GM12874 (cell line): ENCODE measurements at regions not wholly inside any gene's neighbourhood (a gene's known extent, or its start where the extent isn't known, plus 50 kb on each side); places are given as distances from the start of the nearest gene placed in this dataset.

Experiments used
- TF ChIP-seq, protein P1 (sequence below): IDR thresholded peaks from 2 replicates; pipeline ENCODE4 v1.5.1; 2011; ENCODE audit warnings: low read depth, mild to moderate bottlenecking, control low read depth, low read length, moderate library complexity; ENCODE audit not compliant: insufficient read depth

DNA sequence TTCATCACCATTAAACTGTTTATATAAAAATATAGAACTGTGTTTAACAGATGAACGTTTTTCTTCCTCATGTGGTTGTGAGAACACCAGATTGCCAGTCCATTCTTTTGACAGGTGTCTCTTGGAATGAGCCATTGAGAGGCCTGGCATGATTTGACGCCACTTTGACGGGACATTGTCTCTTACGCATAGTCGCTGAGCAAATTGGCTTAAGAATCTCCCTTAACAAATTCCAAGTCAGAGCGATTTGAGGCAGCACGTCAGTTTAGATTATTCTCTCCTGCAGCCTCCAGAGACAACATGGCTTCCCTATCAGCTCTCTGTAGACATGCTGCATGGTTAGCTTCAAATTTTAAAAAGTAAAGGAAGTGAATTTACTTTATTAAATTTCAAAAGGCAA is 510.7 kb upstream of the ACO1 start:
- TF ChIP-seq, protein P1, sequence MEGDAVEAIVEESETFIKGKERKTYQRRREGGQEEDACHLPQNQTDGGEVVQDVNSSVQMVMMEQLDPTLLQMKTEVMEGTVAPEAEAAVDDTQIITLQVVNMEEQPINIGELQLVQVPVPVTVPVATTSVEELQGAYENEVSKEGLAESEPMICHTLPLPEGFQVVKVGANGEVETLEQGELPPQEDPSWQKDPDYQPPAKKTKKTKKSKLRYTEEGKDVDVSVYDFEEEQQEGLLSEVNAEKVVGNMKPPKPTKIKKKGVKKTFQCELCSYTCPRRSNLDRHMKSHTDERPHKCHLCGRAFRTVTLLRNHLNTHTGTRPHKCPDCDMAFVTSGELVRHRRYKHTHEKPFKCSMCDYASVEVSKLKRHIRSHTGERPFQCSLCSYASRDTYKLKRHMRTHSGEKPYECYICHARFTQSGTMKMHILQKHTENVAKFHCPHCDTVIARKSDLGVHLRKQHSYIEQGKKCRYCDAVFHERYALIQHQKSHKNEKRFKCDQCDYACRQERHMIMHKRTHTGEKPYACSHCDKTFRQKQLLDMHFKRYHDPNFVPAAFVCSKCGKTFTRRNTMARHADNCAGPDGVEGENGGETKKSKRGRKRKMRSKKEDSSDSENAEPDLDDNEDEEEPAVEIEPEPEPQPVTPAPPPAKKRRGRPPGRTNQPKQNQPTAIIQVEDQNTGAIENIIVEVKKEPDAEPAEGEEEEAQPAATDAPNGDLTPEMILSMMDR = no peak

DNA sequence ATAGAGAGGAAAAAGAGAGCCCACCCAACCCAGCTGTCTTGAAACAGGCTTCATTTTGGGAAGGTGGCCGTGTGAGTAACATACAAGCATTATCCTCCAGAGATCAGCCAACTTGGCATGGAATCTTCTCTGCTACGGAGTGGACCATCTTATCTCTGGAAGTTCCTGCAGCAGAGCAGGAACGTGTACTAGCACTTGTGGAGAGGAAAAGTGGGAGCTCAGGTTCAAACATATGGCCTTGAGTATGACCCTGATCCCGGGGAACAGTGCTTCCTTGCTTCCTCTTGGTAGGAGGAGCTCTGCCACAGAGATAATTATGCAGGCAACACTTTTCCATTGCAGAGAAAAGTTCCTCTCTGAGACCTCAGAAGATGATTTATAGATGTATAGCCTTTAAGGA is 490.4 kb upstream of the ACO1 start:
- TF ChIP-seq, protein P1 = no peak

DNA sequence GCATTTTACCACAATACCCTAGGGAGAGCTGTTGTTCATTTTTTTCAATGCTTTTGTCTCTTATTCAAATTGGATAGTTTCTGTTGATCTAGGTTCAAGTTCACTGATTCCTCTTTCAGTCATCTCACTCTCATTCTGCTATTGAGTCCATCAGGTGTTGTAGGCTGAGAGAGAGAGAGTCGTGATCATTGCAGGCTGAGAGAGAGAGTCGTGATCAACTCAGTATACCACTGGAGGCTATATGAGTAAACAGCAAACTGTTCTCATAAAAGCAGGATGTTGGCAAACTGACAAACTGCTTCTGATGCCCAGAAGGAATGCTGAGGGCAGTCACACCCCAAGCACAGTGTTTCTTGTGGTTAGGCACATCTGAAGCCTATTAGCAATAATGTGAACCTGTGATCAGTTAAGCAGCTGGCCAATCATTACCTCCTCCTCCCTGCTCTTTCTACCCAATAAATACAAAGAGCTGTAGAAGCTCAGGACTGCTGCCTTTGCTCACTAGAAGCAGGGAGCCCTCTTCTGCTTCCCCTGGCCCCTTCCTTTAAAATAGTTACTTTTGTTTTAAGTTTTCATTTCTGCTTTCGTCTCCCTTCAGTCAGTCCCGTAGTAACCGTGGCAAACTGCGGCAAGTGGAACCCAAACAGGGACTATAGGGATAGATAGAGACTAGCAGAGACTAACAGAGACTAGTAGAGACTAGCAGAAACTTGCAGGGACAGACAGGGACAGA is 476.1 kb upstream of the ACO1 start:
- TF ChIP-seq, protein P1 = no peak

DNA sequence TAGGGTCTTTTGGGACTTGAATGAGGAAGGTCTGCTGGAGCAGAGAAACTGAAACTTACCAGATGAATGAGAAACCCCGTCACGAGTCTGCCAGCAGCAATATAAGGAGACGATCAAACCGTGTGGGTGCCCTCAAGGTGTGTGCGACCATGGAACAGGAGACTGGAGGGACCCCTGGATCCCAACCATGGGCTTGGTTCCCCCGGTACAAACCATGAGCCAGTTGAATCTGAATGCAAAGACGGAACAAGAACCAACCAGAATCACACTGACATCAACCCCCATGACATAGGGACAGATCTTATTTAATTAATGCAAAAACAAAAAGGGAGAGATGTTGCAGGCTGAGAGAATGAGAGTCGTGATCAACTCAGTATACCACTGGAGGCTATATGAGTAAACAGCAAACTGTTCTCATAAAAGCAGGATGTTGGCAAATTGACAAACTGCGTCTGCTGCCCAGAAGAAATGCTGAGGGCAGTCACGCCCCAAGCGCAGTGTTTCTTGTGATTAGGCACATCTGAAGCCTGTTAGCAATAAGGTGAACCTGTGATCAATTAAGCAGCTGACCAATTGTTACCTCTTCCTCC is 475.5 kb upstream of the ACO1 start:
- TF ChIP-seq, protein P1 = no peak

DNA sequence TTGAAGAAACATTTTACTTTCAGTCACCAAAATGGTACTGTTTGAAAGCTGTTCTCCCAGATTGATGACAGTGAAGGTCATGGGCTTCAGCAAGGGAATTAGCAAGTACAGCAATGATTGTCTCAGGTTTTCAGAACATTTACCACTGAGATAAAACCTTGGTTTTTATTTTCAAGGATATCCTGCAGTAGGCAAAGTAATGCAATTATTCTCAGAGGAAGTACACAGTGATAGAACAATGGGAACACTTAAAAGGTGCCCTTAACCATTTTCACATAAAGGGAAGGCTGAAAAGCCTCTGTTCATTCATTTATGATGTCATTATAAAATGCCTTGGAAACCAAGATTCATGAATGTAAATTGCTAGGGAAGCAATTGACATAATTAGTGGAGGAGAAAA is 471.8 kb upstream of the ACO1 start:
- TF ChIP-seq, protein P1 = no peak

DNA sequence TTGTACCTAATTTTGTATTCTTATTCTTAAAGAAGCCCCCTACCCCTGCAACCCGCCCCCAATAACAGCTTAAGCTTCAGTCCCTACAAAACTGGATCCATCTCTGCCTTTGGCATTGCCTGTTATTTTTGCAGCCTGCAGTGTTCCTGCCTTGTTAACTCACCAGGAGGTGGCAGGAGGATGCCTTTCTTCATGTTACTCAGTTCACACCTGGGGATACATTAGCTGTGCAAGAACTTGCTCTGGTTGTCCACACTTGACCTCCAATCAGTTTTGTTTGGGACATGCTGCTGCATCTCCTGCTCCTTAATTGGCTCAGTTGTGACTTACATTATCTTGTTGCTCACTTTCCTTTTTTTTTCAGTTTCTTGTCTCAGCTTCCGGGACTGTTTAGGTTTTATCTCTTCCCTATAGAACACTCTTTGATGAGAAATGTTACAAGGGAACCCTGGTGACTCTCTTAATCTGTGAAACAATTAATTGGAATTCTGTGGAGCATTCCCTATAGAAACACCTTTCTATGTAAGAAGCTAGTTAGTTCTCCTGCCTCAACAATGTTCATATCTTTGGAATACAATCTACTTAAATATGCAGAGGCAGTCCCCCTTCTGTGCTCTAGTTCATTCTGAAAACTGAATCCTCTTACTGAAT is 467.7 kb upstream of the ACO1 start:
- TF ChIP-seq, protein P1 = no peak

DNA sequence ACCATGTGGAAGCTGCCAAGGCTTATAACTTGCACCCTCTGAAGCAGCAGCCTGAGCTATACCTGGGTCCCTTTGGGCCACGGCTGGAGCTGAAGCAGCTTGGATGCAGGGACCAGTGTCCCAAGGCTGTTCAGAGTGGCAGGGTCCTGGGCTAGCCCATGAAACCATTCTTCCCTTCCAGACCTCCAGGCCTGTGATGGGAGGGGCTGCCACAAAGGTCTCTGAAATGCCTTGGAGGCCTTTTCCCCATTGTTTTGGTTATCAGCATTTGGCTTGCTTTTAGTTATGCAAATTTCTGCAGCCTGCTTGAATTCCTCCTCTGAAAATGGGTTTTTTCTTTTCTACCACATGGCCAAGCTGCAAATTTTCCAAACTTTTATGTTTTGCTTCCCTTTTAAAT is 433.7 kb upstream of the ACO1 start:
- TF ChIP-seq, protein P1 = no peak
